ENCODE measurements at regions not wholly inside any gene's neighbourhood (a gene's known extent, or its start where the extent isn't known, plus 50 kb on each side); places are given as distances from the start of the nearest gene placed in this dataset.

DNA sequence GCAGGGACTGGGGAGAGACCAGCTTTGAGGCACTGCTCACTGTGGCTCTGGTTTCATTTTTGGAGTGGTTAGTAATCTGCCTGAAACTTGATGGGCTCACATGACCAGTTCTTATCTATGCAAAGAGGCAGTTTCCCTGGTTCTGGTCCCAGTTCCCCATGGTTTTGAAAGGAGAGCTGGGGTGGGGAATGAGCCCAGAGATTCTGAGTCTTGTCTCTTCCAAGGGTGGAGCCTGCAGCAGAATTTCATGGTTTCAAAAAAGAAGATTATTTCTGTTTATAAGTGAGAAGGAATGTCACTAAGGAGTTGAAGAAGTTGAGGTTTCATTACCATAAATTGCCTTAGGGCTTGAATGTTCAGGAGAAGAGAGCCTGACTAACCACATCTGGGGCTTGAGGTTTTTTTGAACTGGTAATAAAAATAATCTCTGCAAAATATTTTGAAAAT, 190.2 kb upstream of the HABP2 start:
- ChIA-PET POLR2A (no interaction called here), CTCF (no interaction called here)
- no peak for DNase-seq (ENCODE audit: extremely low spot score)
- TF ChIP-seq, protein P1, sequence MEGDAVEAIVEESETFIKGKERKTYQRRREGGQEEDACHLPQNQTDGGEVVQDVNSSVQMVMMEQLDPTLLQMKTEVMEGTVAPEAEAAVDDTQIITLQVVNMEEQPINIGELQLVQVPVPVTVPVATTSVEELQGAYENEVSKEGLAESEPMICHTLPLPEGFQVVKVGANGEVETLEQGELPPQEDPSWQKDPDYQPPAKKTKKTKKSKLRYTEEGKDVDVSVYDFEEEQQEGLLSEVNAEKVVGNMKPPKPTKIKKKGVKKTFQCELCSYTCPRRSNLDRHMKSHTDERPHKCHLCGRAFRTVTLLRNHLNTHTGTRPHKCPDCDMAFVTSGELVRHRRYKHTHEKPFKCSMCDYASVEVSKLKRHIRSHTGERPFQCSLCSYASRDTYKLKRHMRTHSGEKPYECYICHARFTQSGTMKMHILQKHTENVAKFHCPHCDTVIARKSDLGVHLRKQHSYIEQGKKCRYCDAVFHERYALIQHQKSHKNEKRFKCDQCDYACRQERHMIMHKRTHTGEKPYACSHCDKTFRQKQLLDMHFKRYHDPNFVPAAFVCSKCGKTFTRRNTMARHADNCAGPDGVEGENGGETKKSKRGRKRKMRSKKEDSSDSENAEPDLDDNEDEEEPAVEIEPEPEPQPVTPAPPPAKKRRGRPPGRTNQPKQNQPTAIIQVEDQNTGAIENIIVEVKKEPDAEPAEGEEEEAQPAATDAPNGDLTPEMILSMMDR (IDR thresholded peaks at IDR 0.05; ENCODE audit: control extremely low read depth, extremely low read depth, low read depth, missing control alignments): no peak

- CTCF ChIA-PET: interaction anchor here (1.1 to 1.5 kb wide), 3 partner anchors 10 to 24 kb away, joined by 3 to 4 read pairs (median 3); no protein-coding TSS in a partner anchor
- no peak for DNase-seq (ENCODE audit: extremely low spot score)
- POLR2A ChIA-PET: no interaction called here
- TF ChIP-seq, protein P1 (IDR thresholded peaks at IDR 0.05; ENCODE audit: control extremely low read depth, extremely low read depth, low read depth, missing control alignments): no peak
These were observed 188.6 kb upstream of the HABP2 start for GRCh38 chr10:113364227-113364626.

GRCh38 chr10:113368666-113369364, 184.0 kb upstream of the HABP2 start:
- ChIA-PET POLR2A (no interaction called here), CTCF (no interaction called here)
- TF ChIP-seq, protein P1 (IDR thresholded peaks at IDR 0.05; ENCODE audit: control extremely low read depth, extremely low read depth, low read depth, missing control alignments): no peak
- no peak for DNase-seq (ENCODE audit: extremely low spot score)

DNA sequence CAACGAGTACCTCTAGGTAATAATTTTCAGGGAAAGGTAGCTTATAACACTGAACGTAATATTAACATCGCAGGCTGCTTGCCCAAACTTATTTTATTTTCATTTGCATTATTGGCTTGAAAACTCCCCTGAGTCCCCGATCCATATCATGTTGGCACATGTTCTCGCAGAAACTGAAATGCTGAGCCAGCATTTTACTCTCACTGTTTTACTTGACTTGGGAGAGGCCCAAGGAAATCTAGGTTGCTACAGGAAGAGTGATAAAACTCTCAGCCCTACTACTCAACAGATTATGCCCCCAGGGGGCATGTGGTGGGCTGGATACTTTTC, 183.5 kb upstream of the HABP2 start:
- TF ChIP-seq, protein P1 (IDR thresholded peaks at IDR 0.05; ENCODE audit: control extremely low read depth, extremely low read depth, low read depth, missing control alignments): no peak
- DNase-seq (ENCODE audit: extremely low spot score): no peak
- POLR2A ChIA-PET: no interaction called here
- CTCF ChIA-PET: interaction anchor here (0.8 kb wide), 1 partner anchor 10 kb away, joined by 3 read pairs; no protein-coding TSS in a partner anchor

GRCh38 chr10:113376428-113376827, 176.4 kb upstream of the HABP2 start:
- ChIA-PET CTCF (interaction anchor here (0.8 to 1.8 kb wide), 2 partner anchors 8 to 10 kb away, joined by 3 to 6 read pairs; no protein-coding TSS in a partner anchor), POLR2A (no interaction called here)
- DNase-seq (ENCODE audit: extremely low spot score): no peak
- TF ChIP-seq, protein P1 (IDR thresholded peaks at IDR 0.05; ENCODE audit: control extremely low read depth, extremely low read depth, low read depth, missing control alignments): no peak

DNA sequence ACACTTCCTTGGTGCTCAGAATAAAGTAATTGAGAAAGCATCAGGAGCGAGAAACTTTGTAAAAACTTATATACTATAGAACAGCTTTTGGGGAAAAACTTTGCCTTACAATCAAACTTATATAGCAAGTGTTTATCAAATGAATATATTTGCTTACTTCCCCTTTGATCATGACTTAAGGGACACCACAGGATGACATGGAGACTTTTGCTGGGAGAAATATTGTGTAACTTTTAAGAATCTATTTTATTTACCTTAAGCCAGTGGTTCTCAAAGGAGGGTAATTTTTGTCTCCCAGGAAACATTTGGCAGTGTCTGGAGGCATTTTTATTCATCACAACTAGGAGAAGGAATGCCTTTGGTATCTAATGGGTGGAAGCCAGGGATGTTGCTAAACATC, 173.8 kb upstream of the HABP2 start:
- CTCF ChIA-PET: interaction anchor here (1.0 kb wide), 1 partner anchor 9 kb away, joined by 3 read pairs; no protein-coding TSS in a partner anchor
- TF ChIP-seq, protein P1 (IDR thresholded peaks at IDR 0.05; ENCODE audit: control extremely low read depth, extremely low read depth, low read depth, missing control alignments): no peak
- no peak for DNase-seq (ENCODE audit: extremely low spot score)
- POLR2A ChIA-PET: no interaction called here
